ENCODE measurements at regions not wholly inside any gene's neighbourhood (a gene's known extent, or its start where the extent isn't known, plus 50 kb on each side); places are given as distances from the start of the nearest gene placed in this dataset.

DNA sequence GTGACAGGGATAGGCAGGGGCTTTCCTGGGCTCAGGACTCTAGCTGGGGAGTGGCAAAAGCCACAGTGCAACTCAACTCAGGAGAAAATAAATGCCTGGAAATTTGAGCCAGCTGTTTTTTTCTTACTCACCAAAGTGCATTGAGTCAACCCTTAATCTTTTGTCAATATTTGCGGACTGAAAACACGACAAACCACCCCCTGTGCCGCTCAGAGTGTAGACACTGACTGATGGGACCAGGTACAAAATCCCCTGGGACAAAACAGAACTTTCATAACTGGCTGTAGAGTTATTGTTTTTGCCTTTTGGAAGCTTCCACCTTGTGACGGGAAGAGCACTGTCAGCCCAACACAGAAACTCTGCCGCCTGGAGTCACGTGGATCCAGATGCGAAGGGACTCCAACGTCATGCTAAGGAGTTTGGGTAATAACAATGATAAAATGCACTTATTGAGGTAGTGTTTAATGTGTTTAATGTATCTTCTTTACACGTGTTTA lies 164.6 kb downstream of the PLPP3 start (continued):
- TF ChIP-seq FOXP1 (IDR thresholded peaks at IDR 0.05), result peak; percentile 52; the same call in 1 of the 2 replicates
- peak; percentile 93 for TF ChIP-seq FOXP1 (CRISPR knock-in tag; IDR thresholded peaks at IDR 0.05)
- TF ChIP-seq ZNF12 (CRISPR knock-in tag; IDR thresholded peaks at IDR 0.05), result peak; percentile 60; the same call in 1 of the 2 replicates
- TF ChIP-seq NPAS2 (CRISPR knock-in tag; IDR thresholded peaks at IDR 0.05; ENCODE audit: borderline replicate concordance), result no peak
- peak; percentile 19; the same call in 1 of the 2 replicates for TF ChIP-seq ZBTB7A (CRISPR knock-in tag; IDR thresholded peaks at IDR 0.05)
- TF ChIP-seq THRA (CRISPR knock-in tag; IDR thresholded peaks at IDR 0.05; ENCODE audit: borderline replicate concordance), result peak; percentile 87
- TF ChIP-seq SRSF9 (IDR thresholded peaks at IDR 0.05; ENCODE audit: borderline replicate concordance, insufficient read depth, low read depth, low read length, poor library complexity, severe bottlenecking), result no peak
- TF ChIP-seq ETS1 (CRISPR knock-in tag; IDR thresholded peaks at IDR 0.05), result no peak
- no peak for TF ChIP-seq GABPA (IDR thresholded peaks at IDR 0.05; ENCODE audit: low read depth, low read length)
- TF ChIP-seq GABPA (CRISPR knock-in tag; IDR thresholded peaks at IDR 0.05; ENCODE audit: low read depth), result peak; percentile 41; the same call in 1 of the 2 replicates
- TF ChIP-seq ZKSCAN1 (IDR thresholded peaks at IDR 0.05; ENCODE audit: low read length), result 0 out of 2 replicates have a peak, but pooled peaks have one; percentile 30
- no peak for TF ChIP-seq GTF2F1 (IDR thresholded peaks at IDR 0.05; ENCODE audit: low read length)
- TF ChIP-seq NFYB (CRISPR knock-in tag; IDR thresholded peaks at IDR 0.05), result no peak
- TF ChIP-seq MYC (CRISPR knock-in tag; IDR thresholded peaks at IDR 0.05; ENCODE audit: borderline replicate concordance), result peak; percentile 56; the same call in 1 of the 2 replicates
- TF ChIP-seq DPF2 (CRISPR knock-in tag; IDR thresholded peaks at IDR 0.05; ENCODE audit: borderline replicate concordance, low read depth), result peak; percentile 95
- TF ChIP-seq FOXM1 (CRISPR knock-in tag; IDR thresholded peaks at IDR 0.05), result no peak
- peak; percentile 54; the same call in 1 of the 2 replicates for TF ChIP-seq SALL2 (CRISPR knock-in tag; IDR thresholded peaks at IDR 0.05)
- TF ChIP-seq FOSL2 (CRISPR knock-in tag; IDR thresholded peaks at IDR 0.05), result peak; percentile 95
- no peak for TF ChIP-seq MTF1 (CRISPR knock-in tag; IDR thresholded peaks at IDR 0.05)
- peak; percentile 1; the same call in 1 of the 2 replicates for TF ChIP-seq MAFF (IDR thresholded peaks at IDR 0.05; ENCODE audit: low read depth, low read length)
- no peak for TF ChIP-seq ZBTB26 (CRISPR knock-in tag; IDR thresholded peaks at IDR 0.05; ENCODE audit: borderline replicate concordance)
- peak; percentile 83 for TF ChIP-seq SOX13 (IDR thresholded peaks at IDR 0.05)
- peak in 1 of 2 experiments; percentile 96; a peak in 2 of 4 replicates for TF ChIP-seq SOX13 (CRISPR knock-in tag; conservative IDR thresholded peaks at IDR 0.05 in 1 of 2, IDR thresholded peaks at IDR 0.05 in 1 of 2)
- TF ChIP-seq, protein P1, sequence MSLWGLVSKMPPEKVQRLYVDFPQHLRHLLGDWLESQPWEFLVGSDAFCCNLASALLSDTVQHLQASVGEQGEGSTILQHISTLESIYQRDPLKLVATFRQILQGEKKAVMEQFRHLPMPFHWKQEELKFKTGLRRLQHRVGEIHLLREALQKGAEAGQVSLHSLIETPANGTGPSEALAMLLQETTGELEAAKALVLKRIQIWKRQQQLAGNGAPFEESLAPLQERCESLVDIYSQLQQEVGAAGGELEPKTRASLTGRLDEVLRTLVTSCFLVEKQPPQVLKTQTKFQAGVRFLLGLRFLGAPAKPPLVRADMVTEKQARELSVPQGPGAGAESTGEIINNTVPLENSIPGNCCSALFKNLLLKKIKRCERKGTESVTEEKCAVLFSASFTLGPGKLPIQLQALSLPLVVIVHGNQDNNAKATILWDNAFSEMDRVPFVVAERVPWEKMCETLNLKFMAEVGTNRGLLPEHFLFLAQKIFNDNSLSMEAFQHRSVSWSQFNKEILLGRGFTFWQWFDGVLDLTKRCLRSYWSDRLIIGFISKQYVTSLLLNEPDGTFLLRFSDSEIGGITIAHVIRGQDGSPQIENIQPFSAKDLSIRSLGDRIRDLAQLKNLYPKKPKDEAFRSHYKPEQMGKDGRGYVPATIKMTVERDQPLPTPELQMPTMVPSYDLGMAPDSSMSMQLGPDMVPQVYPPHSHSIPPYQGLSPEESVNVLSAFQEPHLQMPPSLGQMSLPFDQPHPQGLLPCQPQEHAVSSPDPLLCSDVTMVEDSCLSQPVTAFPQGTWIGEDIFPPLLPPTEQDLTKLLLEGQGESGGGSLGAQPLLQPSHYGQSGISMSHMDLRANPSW (CRISPR knock-in tag; IDR thresholded peaks at IDR 0.05; ENCODE audit: borderline replicate concordance), result no peak
- TF ChIP-seq RARG (CRISPR knock-in tag; IDR thresholded peaks at IDR 0.05; ENCODE audit: low read depth), result no peak
